Right kidney (tissue), 1 donor: ENCODE measurements at regions not wholly inside any gene's neighbourhood (a gene's known extent, or its start where the extent isn't known, plus 50 kb on each side); places are given as distances from the start of the nearest gene placed in this dataset.
"Not testable (repeated sequence)": the region's sequence is repeated elsewhere in the genome, so short reads cannot be mapped to it uniquely, and the experiment has no call there.

ENCODE experiments used
- DNase-seq: peaks from one replicate; pipeline ENCODE4 v3.0.0-alpha.2; 2016

- no peak for DNase-seq
Measured at GRCh38 chrX:45667666-45668065, 467.0 kb upstream of the DIPK2B start.

GRCh38 chrX:45664727-45665290 lies 464.1 kb upstream of the DIPK2B start:
- DNase-seq: no peak

GRCh38 chrX:45660477-45660876 lies 459.8 kb upstream of the DIPK2B start:
- DNase-seq: no peak

GRCh38 chrX:45633419-45633818 lies 432.7 kb upstream of the DIPK2B start:
- no peak for DNase-seq

- no peak for DNase-seq
Measured at GRCh38 chrX:45632506-45632905, 431.8 kb upstream of the DIPK2B start.

GRCh38 chrX:45630078-45630477 lies 429.4 kb upstream of the DIPK2B start:
- no peak for DNase-seq

- DNase-seq: no peak
Measured at GRCh38 chrX:45628041-45628440, 427.4 kb upstream of the DIPK2B start.

GRCh38 chrX:45623266-45623665 lies 422.6 kb upstream of the DIPK2B start:
- DNase-seq: no peak

GRCh38 chrX:45622538-45622937 lies 421.9 kb upstream of the DIPK2B start:
- DNase-seq: no peak

- DNase-seq: no peak
Measured at GRCh38 chrX:45622042-45622423, 421.4 kb upstream of the DIPK2B start.

GRCh38 chrX:45621376-45622041 lies 420.8 kb upstream of the DIPK2B start:
- no peak for DNase-seq

GRCh38 chrX:45619290-45619689 lies 418.6 kb upstream of the DIPK2B start:
- DNase-seq: no peak

GRCh38 chrX:45615591-45615990 lies 414.9 kb upstream of the DIPK2B start:
- DNase-seq: not testable (repeated sequence)

- DNase-seq: no peak
Measured at GRCh38 chrX:45614853-45615252, 414.2 kb upstream of the DIPK2B start.

- DNase-seq: no peak
Measured at GRCh38 chrX:45602151-45602550, 401.5 kb upstream of the DIPK2B start.

- no peak for DNase-seq
Measured at GRCh38 chrX:45601052-45601451, 400.4 kb upstream of the DIPK2B start.

- no peak for DNase-seq
Measured at GRCh38 chrX:45598861-45599260, 398.2 kb upstream of the DIPK2B start.

GRCh38 chrX:45596188-45596808 lies 395.6 kb upstream of the DIPK2B start:
- no peak for DNase-seq

GRCh38 chrX:45592101-45592500 lies 391.4 kb upstream of the DIPK2B start:
- DNase-seq: no peak

GRCh38 chrX:45591650-45592049 lies 391.0 kb upstream of the DIPK2B start:
- no peak for DNase-seq

GRCh38 chrX:45584717-45585116 lies 384.0 kb upstream of the DIPK2B start:
- no peak for DNase-seq

GRCh38 chrX:45577361-45577760 lies 376.7 kb upstream of the DIPK2B start:
- no peak for DNase-seq

- no peak for DNase-seq
Measured at GRCh38 chrX:45571453-45571852, 370.8 kb upstream of the DIPK2B start.

GRCh38 chrX:45566456-45566855 lies 365.8 kb upstream of the DIPK2B start:
- no peak for DNase-seq
